MCF 10A (cell line): ENCODE measurements at regions not wholly inside any gene's neighbourhood (a gene's known extent, or its start where the extent isn't known, plus 50 kb on each side); places are given as distances from the start of the nearest gene placed in this dataset.

ENCODE experiments used
- BruUV-seq: library from RNA; stranded (reverse); fragments of 400-500 nt; replicated peaks from 2 replicates; lab custom pipeline; 2021; lab: Mats Ljungman, UMichigan
- CTCF ChIA-PET: fragments of 300-600 bp; sonication (Branson Sonifier 250); formaldehyde crosslinking; extraction: SDS; loops from one replicate; lab custom pipeline; 2021; ENCODE audit warnings: antibody characterized with exemption, inconsistent platforms; lab: Yijun Ruan, JAX
- POLR2A ChIA-PET: fragments of 300-600, 350-650 bp; sonication (Branson Sonifier 250); formaldehyde crosslinking; extraction: SDS; loops from one replicate; lab custom pipeline; 2020; ENCODE audit warnings: antibody characterized with exemption, inconsistent platforms; lab: Yijun Ruan, JAX
- DNase-seq: peaks from one replicate; pipeline ENCODE4 v3.0.0-alpha.2; 2018; ENCODE audit not compliant: unreplicated experiment
- H3K27ac Mint-ChIP-seq: one replicate; pipeline ENCODE4 v1.8.0; 2022; ENCODE audit warnings: mild to moderate bottlenecking, low read depth, mixed read lengths; ENCODE audit not compliant: unreplicated experiment
- H3K27me3 Mint-ChIP-seq: one replicate; pipeline ENCODE4 v1.8.0; 2022; ENCODE audit warnings: mixed read lengths; ENCODE audit not compliant: insufficient read depth, unreplicated experiment
- H3K36me3 Mint-ChIP-seq: one replicate; pipeline ENCODE4 v1.8.0; 2022; ENCODE audit warnings: mild to moderate bottlenecking, moderate library complexity, mixed read lengths; ENCODE audit not compliant: insufficient read depth, unreplicated experiment
- H3K4me1 Mint-ChIP-seq: one replicate; pipeline ENCODE4 v1.8.0; 2022; ENCODE audit warnings: mixed read lengths; ENCODE audit not compliant: insufficient read depth, unreplicated experiment
- H3K4me3 Mint-ChIP-seq: one replicate; pipeline ENCODE4 v1.8.0; 2022; ENCODE audit warnings: mild to moderate bottlenecking, moderate library complexity, mixed read lengths; ENCODE audit not compliant: unreplicated experiment
- H3K9me3 Mint-ChIP-seq: one replicate; pipeline ENCODE4 v1.8.0; 2022; ENCODE audit warnings: mixed read lengths; ENCODE audit not compliant: unreplicated experiment
- CTCF ChIP-seq: fragments of 200-600 bp; IDR thresholded peaks from one replicate; pipeline ENCODE4 v1.8.0; 2022; ENCODE audit warnings: antibody characterized with exemption, mild to moderate bottlenecking; ENCODE audit not compliant: unreplicated experiment
- intact Hi-C: fragments of 100-400 bp; cut with micrococcal nuclease; formaldehyde crosslinking; loops from 2 replicates; pipeline ENCODE4 v1.14.1; 2022

DNA sequence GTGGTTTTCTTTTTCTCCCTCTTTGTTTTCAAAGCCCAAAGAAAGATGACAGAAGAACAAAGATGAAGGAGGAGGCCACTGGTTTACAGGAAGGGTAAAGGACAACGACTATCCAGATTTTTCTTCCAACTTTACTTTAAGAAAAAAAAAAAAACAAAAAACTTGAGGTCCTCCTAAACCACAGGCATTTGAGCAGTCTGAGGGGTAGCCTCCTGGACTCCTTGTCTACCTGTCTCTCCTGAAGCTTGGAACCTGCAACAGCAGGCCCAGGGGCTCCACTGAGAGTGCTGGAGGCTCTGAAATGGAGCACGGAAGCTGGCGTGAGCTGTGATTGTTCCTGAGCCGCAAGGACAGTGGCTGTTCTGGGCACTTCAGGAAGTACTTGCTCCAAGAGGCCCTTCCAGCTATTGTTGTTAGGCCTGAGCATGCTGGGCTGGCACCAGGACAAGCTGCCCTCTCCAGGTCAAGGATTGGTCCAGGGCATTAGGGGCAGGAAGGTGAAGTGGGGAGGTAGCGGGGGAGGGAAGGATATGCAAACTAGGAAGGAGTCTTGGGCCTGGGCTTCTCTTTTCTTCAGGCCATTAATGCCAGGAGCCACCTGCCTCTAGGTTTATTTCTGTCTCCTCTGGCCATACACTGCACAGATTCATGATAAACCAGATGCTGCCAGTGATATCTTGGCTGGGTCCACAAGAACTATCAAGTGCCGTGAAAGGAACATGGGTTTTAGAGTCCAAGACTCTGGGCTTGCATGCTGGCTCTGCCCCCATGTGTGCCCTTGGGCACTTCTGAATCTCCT is 147.3 kb downstream of the CCDC34 start:
- ChIA-PET CTCF (interaction anchor here (0.6 to 3.1 kb wide), 3 partner anchors 8 to 32 kb away, joined by 3 to 15 read pairs (median 4); no protein-coding TSS in a partner anchor), POLR2A (interaction anchor here (0.9 kb wide), 1 partner anchor 14 kb away, joined by 4 read pairs; no protein-coding TSS in a partner anchor)
- intact Hi-C loops, result no loop called here
- Mint-ChIP-seq H3K4me3 (no peak overlapping the region), H3K36me3 (no peaks in the 10 kb centered on the region), H3K27me3 (no peaks in the 10 kb centered on the region), H3K9me3 (no peaks in the 10 kb centered on the region), H3K27ac (no peak overlapping the region), H3K4me1 (peaks cover 25% of the 10 kb centered on the region)
- no peak for TF ChIP-seq CTCF
- no TSS peak for BruUV-seq
- DNase-seq, result no peak

- no peak for TF ChIP-seq CTCF
- peaks cover 27% of the 10 kb centered on the region for H3K4me1 Mint-ChIP-seq
- intact Hi-C loops, result no loop called here
- H3K27ac Mint-ChIP-seq, result no peak overlapping the region
- H3K9me3 Mint-ChIP-seq, result no peaks in the 10 kb centered on the region
- H3K4me3 Mint-ChIP-seq, result no peak overlapping the region
- no peak for DNase-seq
- no TSS peak for BruUV-seq
- ChIA-PET CTCF (interaction anchor here (1.2 to 4.5 kb wide), 6 partner anchors 11 to 271 kb away, joined by 3 to 33 read pairs (median 7); no protein-coding TSS in a partner anchor), POLR2A (no interaction called here)
- H3K27me3 Mint-ChIP-seq, result no peaks in the 10 kb centered on the region
- H3K36me3 Mint-ChIP-seq, result no peaks in the 10 kb centered on the region
Observed at GRCh38 chr11:27214713-27215112, 148.3 kb downstream of the CCDC34 start.

DNA sequence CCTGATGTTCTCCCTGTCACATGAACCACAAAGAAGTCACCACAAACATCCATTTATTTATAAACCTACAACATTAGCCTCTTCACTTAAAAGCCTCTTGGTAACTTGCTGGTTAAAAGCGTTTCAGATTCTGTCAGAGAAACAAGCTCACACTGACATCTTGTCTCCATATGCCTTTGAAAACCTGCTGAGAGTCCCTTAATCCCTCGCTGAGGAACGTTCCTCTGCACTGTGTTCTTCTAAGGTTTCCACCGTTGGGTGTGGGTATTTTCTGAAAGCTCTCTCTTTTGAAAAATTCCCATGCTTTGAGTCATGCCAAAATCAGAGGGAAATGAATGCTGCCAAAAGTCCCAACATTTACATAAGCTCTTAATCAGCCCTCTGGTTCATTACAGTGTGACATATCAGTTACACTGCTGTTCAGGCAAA is 149.8 kb downstream of the CCDC34 start:
- Mint-ChIP-seq H3K9me3 (no peaks in the 10 kb centered on the region), H3K4me3 (no peak overlapping the region), H3K4me1 (peaks cover 37% of the 10 kb centered on the region), H3K27me3 (no peaks in the 10 kb centered on the region), H3K27ac (peak overlapping the region; percentile 95), H3K36me3 (no peaks in the 10 kb centered on the region)
- BruUV-seq, result no TSS peak
- intact Hi-C loops, result no loop called here
- CTCF ChIA-PET, result interaction anchor here (0.6 to 4.5 kb wide), 12 partner anchors 11 to 272 kb away, joined by 3 to 33 read pairs (median 4); no protein-coding TSS in a partner anchor
- no peak for TF ChIP-seq CTCF
- DNase-seq, result peak; percentile 68
- POLR2A ChIA-PET, result interaction anchor here (0.6 to 2.0 kb wide), 6 partner anchors 11 to 409 kb away, joined by 3 to 14 read pairs (median 4); partner anchors contain the start of genes LGR4 and LIN7C

DNA sequence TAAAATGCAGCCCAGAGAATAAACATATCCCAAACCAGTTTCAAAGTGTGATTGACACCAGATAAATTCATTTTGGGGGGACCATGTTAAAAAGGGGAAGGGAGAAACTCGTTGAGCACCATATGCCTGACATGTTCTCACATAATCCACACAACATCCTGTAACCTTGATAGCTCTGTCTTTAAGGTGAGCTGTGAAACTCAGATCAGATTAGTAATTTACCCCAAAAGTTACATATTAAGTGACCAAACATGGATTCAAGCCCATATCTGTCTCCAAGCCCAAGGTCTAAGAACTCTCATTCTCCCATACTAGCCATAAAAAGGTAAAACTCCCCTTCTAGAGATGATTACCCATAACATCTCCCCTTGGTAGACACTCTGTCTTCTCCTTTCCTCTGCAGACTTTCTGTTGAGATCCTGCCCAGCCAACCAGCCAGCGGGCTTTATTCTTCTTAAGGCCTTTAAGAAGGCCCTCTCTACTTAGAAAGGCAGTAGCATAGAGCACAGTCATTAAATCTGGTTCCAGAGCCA is 150.7 kb downstream of the CCDC34 start:
- no peak for TF ChIP-seq CTCF
- POLR2A ChIA-PET, result interaction anchor here (1.8 to 2.0 kb wide), 2 partner anchors 10 to 86 kb away, joined by 5 to 14 read pairs; no protein-coding TSS in a partner anchor
- no TSS peak for BruUV-seq
- intact Hi-C loops, result no loop called here
- CTCF ChIA-PET, result interaction anchor here (1.3 to 4.5 kb wide), 4 partner anchors 9 to 284 kb away, joined by 4 to 33 read pairs (median 12); no protein-coding TSS in a partner anchor
- no peak for DNase-seq
- H3K4me3 Mint-ChIP-seq, result no peak overlapping the region
- no peaks in the 10 kb centered on the region for H3K27me3 Mint-ChIP-seq
- H3K4me1 Mint-ChIP-seq, result peaks cover 37% of the 10 kb centered on the region
- no peaks in the 10 kb centered on the region for H3K36me3 Mint-ChIP-seq
- no peaks in the 10 kb centered on the region for H3K9me3 Mint-ChIP-seq
- no peak overlapping the region for H3K27ac Mint-ChIP-seq
